Choroid plexus epithelial cell (primary cell): ENCODE measurements at regions not wholly inside any gene's neighbourhood (a gene's known extent, or its start where the extent isn't known, plus 50 kb on each side); places are given as distances from the start of the nearest gene placed in this dataset.
A peak's percentile ranks its signal among the peaks of the same experiment; 100 is the strongest.

Experiments
- DNase-seq: peaks from one replicate; pipeline ENCODE4 v3.0.0-alpha.2; 2010; ENCODE audit warnings: low read depth
- H3K4me3 ChIP-seq: 2 replicates; pipeline ENCODE4 v1.5.1; 2011; ENCODE audit warnings: low read depth, mild to moderate bottlenecking, control low read depth, low read length, moderate library complexity
- CTCF ChIP-seq: conservative IDR thresholded peaks from 2 replicates; pipeline ENCODE4 v1.5.1; 2011; ENCODE audit warnings: low read depth, mild to moderate bottlenecking, control low read depth, inconsistent platforms, low read length, moderate library complexity

GRCh38 chr17:15154618-15155017, 110.5 kb downstream of the PMP22 start:
- DNase-seq, result peak; percentile 52
- no peak overlapping the region for H3K4me3 ChIP-seq
- no peak for TF ChIP-seq CTCF

- DNase-seq, result no peak
- H3K4me3 ChIP-seq, result no peak overlapping the region
- TF ChIP-seq CTCF, result no peak
Observed at GRCh38 chr17:15145621-15146020, 119.5 kb downstream of the PMP22 start.

- no peak for TF ChIP-seq CTCF
- DNase-seq, result no peak
Observed at GRCh38 chr17:15143524-15143923, 121.6 kb downstream of the PMP22 start.

GRCh38 chr17:15134363-15134762, 130.8 kb downstream of the PMP22 start:
- TF ChIP-seq CTCF, result no peak
- no peak for DNase-seq

More at GRCh38 chr17:15143524-15143923, 121.6 kb downstream of the PMP22 start:
- H3K4me3 ChIP-seq, result no peak overlapping the region

DNA sequence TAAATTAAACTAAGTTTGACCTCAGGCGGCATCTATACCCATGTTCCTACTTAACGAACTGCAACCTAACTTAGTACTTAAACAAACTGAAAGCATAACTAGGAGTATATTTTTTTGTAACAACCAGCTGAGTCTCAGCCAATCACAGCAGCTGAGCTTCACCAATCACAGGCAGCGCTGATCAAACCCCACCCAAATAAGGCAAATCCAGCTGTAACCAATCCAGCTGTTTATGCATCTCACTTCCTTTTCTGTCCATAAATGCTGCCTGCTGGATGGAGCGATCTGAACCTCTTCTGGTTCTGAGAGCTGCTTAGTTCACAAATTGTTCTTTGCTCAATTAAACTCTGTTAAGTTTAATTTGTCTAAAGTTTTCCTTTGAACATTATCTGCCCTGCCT, 131.3 kb downstream of the PMP22 start:
- no peak for TF ChIP-seq CTCF
- no peak overlapping the region for H3K4me3 ChIP-seq

More at GRCh38 chr17:15134363-15134762, 130.8 kb downstream of the PMP22 start:
- no peak overlapping the region for H3K4me3 ChIP-seq

GRCh38 chr17:15133143-15133542, 132.0 kb downstream of the PMP22 start:
- no peak for TF ChIP-seq CTCF
- DNase-seq, result no peak
- H3K4me3 ChIP-seq, result no peak overlapping the region

More for the DNA sequence above, 131.3 kb downstream of the PMP22 start:
- DNase-seq, result no peak

DNA sequence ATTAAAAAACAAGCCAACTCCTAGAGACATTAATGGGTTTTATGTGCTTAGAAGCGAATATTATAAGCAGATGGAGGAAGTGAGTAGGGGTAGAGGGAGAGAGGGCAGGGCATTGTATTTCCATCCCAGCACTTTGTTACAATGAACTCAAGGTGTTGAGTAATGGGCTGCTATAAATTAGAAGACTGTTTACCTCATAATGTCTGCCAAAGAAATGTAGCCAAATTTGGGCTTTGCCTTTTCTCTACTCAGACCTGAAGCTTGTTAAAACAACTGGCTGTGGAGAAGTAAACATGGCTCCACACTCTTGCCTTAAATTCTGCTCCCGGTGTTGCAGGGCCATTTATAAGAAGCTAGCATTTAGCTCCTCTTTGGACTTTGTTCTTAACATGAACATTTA, 134.7 kb downstream of the PMP22 start:
- no peak overlapping the region for H3K4me3 ChIP-seq
- DNase-seq, result no peak

More for the DNA sequence above, 134.7 kb downstream of the PMP22 start:
- no peak for TF ChIP-seq CTCF
